Fibroblast of upper back skin (primary cell): ENCODE measurements at regions not wholly inside any gene's neighbourhood (a gene's known extent, or its start where the extent isn't known, plus 50 kb on each side); places are given as distances from the start of the nearest gene placed in this dataset.
"Not testable (repeated sequence)": the region's sequence is repeated elsewhere in the genome, so short reads cannot be mapped to it uniquely, and the experiment has no call there.

Experiments used
- DNase-seq: peaks from one replicate; pipeline ENCODE4 v3.0.0-alpha.2; 2013

- DNase-seq = no peak
Measured at GRCh38 chr14:101634850-101635748, 73.8 kb downstream of the DIO3 start.

GRCh38 chr14:101635749-101636560 is 74.7 kb downstream of the DIO3 start:
- no peak for DNase-seq

GRCh38 chr14:101639241-101639833 is 78.0 kb downstream of the DIO3 start:
- no peak for DNase-seq

GRCh38 chr14:101643651-101644050 is 82.4 kb downstream of the DIO3 start:
- no peak for DNase-seq

- no peak for DNase-seq
Measured at GRCh38 chr14:101654051-101654450, 92.8 kb downstream of the DIO3 start.

- no peak for DNase-seq
Measured at GRCh38 chr14:101657372-101657771, 96.1 kb downstream of the DIO3 start.

GRCh38 chr14:101665478-101666078 is 95.9 kb upstream of the PPP2R5C start:
- DNase-seq = peak; percentile 16

- no peak for DNase-seq
Measured at GRCh38 chr14:101666264-101666663, 95.2 kb upstream of the PPP2R5C start.

- no peak for DNase-seq
Measured at GRCh38 chr14:101669629-101670028, 91.9 kb upstream of the PPP2R5C start.

GRCh38 chr14:101673873-101674272 is 87.6 kb upstream of the PPP2R5C start:
- DNase-seq = no peak

- DNase-seq = not testable (repeated sequence)
Measured at GRCh38 chr14:101675835-101676234, 85.7 kb upstream of the PPP2R5C start.

GRCh38 chr14:101677912-101678327 is 83.6 kb upstream of the PPP2R5C start:
- not testable (repeated sequence) for DNase-seq

- DNase-seq = no peak
Measured at GRCh38 chr14:101681795-101682194, 79.7 kb upstream of the PPP2R5C start.

GRCh38 chr14:101683365-101683764 is 78.1 kb upstream of the PPP2R5C start:
- DNase-seq = no peak

- DNase-seq = no peak
Measured at GRCh38 chr14:101687756-101688546, 73.6 kb upstream of the PPP2R5C start.

GRCh38 chr14:101689039-101689501 is 72.4 kb upstream of the PPP2R5C start:
- DNase-seq = no peak

GRCh38 chr14:101689966-101690365 is 71.5 kb upstream of the PPP2R5C start:
- DNase-seq = not testable (repeated sequence)

- no peak for DNase-seq
Measured at GRCh38 chr14:101695659-101696058, 65.8 kb upstream of the PPP2R5C start.

GRCh38 chr14:101704140-101704539 is 57.4 kb upstream of the PPP2R5C start:
- DNase-seq = no peak

- peak; percentile 9 for DNase-seq
Measured at GRCh38 chr14:101705733-101706508, 55.6 kb upstream of the PPP2R5C start.

GRCh38 chr14:101706509-101707067 is 54.9 kb upstream of the PPP2R5C start:
- no peak for DNase-seq
